ENCODE measurements at regions not wholly inside any gene's neighbourhood (a gene's known extent, or its start where the extent isn't known, plus 50 kb on each side); places are given as distances from the start of the nearest gene placed in this dataset.
A peak's percentile ranks its signal among the peaks of the same experiment; 100 is the strongest.

DNA sequence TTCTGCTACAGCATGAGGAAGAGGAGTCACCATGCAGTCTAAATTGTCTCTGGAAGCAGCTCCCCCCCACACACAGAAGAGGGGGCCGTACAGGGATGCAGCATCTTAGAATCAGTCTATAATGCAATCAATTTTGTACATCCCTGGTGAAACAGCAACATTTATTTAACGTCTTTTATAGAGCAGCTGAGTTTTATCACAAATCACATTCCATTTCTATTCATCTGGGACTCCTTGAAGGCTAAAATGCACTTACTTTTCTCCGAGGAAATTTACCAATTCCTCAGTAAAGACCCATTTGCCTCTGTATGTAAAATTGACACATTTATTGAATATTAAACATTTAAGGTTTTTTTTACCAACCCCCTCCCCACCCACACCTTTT is 193.9 kb downstream of the PHETA1 start:
- no peak for ATAC-seq
- DNase-seq = no peak

- ATAC-seq = peak; percentile 28
- DNase-seq = no peak
Measured at GRCh38 chr12:111174251-111174960, 194.5 kb downstream of the PHETA1 start.

GRCh38 chr12:111173836-111174235 is 195.1 kb downstream of the PHETA1 start:
- ATAC-seq (no peak), DNase-seq (no peak)

- ATAC-seq (no peak), DNase-seq (no peak)
Measured at GRCh38 chr12:111173391-111173790, 195.5 kb downstream of the PHETA1 start.

DNA sequence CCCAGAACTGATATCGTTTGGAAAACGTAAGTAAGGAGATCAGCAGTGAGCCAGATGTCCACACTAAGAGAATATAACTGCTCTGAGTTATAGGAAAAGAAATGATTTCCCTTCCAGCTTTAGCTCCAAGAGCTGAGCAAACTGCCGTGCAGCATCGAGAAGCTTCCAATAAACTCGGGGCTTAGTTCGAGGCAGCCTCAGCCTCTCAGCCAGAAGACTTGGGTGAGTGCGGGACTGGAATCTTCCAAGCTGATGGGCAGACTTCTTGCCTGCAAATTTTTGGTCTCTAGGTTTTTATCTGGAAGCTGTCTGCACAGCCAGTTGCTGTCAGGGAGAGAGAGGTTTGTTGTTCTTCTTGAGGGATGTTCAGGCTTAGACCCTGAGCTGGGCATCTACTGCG is 196.1 kb downstream of the PHETA1 start:
- DNase-seq (no peak), ATAC-seq (no peak)

DNA sequence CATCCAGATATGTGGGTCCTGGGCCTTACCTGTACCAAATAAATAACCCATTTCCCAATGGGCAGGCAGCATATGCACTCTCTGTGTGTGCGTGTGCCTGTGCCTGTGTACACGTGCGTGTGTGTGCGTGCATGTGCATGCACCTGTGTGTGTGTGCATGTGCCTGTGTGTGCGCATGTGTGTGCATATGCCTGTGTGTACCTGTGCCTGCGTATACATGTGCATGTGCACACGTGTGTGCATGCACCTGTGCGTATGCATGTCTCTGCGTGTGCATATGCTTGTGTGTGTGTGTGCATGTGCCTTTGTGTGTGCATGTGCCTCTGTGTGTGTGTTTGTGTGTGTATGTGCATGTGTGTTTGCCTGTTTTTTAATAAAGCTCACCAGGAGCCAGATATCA is 197.1 kb downstream of the PHETA1 start:
- no peak for DNase-seq
- ATAC-seq = no peak

DNA sequence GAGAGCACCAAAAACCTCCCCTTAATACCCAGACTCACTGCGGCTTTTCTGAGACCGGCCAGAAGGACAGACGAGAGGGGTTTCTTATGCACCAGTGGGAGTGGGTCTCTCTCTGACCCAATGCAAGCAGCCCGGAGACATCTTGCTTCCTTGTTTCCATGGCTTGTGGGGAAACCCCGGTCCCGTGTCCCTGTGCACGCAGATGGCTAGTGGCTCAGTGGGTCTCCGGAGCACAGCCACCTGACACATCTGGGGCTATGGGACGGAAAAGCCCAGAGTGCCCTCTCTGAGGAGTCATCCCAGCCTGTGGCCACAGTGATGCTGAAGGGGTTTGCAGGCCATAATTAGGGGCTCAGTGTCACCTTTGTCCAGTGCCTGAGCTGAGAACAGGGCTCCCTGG is 197.6 kb downstream of the PHETA1 start:
- no peak for ATAC-seq
- no peak for DNase-seq

DNA sequence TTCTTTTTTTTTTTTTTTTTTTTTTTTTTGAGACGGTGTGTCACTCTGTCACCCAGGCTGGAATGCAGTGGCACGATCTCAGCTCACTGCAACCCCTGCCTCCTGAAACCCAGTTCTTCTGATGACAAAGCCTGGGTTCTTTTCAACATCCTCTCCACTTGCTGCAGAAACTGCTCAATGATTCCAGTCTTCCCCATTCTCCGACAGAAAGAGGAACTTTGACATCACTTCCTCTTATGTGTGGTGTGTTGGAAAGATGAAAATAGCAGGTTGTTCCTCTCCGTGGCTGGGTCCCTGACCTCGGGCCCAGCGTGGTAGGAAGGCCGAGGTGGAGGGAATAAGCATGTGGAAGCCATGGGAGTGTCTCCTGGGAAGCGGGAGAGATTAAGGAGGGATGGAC is 198.4 kb downstream of the PHETA1 start:
- ATAC-seq = no peak

GRCh38 chr12:111169456-111169855 is 199.4 kb downstream of the PHETA1 start:
- no peak for DNase-seq
- ATAC-seq = no peak

More for the DNA sequence above, 198.4 kb downstream of the PHETA1 start:
- DNase-seq = no peak

DNA sequence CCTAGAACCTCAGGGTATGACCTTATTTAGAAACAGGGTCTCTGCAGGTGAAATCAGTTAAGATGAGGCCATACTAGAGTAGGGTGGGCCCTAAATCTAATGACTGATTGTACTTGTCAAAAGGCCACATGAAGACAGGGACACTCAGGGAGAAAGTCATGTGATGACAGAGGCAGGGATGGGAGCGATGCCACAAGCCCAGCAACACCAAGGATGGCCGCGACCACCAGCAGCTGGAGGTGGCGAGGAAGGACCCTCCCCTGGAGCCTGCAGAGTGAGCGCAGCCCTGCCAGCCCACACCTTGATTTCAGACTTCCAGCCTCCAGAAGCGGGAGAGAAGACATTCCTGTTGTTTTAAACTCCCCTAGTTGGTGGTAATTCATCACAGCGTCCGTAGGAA is 199.9 kb downstream of the PHETA1 start:
- ATAC-seq (no peak), DNase-seq (no peak)

DNA sequence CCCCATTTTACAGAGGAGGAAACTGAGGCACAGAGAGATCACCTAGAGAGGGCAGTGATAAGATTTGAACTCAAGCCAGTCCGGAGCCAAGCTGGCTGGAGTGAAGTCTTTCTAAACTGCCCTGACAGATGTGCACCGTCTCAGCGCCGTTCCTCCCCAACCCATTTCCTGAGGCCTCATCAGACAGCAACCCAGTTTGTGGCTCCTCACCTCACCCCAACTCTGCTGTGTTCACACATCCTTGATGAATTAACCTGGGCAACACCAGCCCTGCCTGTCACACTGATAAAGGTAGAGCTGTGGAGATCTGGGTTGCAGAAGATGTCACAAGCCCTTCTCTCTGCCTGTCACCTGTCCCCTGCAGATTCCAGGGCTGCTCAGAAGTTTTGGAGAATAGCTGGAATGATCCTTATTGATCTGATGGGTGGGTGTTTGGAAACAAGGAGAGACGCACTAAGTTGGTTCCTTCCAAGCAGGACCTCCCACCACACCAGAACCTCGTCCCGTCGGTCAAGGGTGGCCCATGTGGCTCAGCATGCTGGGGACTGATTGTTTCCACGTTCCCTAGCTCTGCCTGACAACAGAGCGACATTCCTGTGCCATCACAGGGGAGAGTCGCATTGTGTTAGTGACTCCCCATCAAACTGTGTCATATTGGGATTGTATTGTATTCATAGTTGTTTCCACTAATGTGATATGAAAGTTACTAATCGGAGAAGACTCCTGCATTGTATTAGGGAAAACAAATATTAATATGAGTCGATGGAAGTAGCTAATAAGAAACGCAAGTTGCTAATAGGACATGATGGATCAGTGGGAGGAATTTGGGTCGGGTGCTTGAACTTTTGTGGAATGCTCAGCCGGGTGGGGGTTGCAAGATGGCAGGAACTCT is 200.6 kb downstream of the PHETA1 start:
- DNase-seq (no peak), ATAC-seq (no peak)

- DNase-seq (no peak), ATAC-seq (no peak)
Measured at GRCh38 chr12:111166779-111167540, 201.9 kb downstream of the PHETA1 start.

DNA sequence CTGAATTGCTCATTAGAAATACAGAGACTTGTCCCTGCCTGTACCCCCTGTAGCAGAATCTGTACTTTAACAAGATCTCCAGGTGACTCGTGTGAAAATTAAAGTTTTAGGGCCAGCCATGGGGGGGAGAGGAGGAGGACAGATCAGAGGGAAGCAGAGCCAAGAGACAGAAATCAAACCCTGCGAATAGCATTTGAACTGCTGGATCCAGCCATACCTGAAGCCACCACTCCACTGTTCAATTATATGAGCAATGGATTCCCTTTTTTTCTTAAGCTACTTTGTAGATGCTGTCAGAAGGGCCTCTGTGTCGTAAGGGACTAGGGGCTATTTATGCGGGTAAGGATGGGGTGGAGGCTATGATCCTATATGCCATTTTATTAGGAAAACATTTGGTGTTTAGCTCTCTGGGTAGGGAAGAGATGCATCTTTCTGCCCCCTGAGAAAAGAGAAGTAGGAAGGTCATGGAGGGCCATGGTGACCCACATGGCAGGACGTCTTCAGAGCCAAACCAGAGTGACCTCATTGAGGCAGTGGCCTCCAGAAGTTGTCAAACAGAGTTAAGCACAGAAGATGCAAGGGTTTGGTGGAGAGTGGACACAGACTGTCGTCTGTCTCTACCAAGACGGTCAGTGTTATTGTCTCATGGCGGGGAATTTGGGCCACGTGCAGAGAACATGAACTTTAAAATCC is 203.9 kb downstream of the PHETA1 start:
- ATAC-seq = no peak
- DNase-seq = no peak

DNA sequence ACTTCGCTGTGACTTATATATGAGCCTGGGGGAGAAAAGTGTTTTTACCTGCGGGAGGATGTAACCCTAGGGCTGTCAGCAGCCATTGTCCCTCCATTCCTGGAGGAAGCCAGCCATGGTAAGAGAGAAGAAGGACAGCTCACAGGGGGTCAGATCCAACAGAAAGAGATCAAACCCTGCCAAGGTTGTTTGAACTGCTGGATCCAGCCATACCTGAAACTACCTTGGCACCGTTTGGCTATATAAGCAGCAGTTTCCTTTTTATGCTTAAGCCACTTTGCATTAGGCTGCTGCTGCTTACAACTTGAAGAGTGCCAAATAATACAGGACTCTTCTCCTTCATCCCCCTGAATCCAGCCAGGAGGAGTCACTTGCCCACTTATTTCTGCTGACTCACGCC is 205.5 kb downstream of the PHETA1 start:
- DNase-seq = no peak
- ATAC-seq = no peak

GRCh38 chr12:111161898-111162297 is 207.0 kb downstream of the PHETA1 start:
- DNase-seq = no peak
- no peak for ATAC-seq

GRCh38 chr12:111160350-111161241 is 208.3 kb downstream of the PHETA1 start:
- no peak for DNase-seq
- ATAC-seq = no peak

DNA sequence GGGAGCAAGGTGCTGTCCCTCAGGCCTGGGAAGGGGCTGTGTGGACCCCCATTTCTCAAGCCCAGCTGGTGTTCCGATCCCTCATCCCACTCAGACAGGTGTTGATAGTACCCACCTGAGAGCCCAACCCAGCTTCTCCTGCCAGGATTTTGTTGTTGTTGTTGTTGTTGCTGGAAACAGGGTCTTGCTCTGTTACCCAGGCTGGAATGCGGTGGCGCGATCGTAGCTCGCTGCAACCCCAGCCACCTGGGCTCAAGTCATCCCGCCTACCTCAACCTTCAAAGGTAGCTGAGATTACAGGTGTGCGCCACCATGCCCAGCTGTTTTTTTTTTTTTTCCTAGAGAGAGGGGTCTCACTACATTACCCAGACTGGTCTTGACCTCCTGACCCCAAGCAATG is 209.9 kb downstream of the PHETA1 start:
- no peak for DNase-seq
- ATAC-seq = no peak

DNA sequence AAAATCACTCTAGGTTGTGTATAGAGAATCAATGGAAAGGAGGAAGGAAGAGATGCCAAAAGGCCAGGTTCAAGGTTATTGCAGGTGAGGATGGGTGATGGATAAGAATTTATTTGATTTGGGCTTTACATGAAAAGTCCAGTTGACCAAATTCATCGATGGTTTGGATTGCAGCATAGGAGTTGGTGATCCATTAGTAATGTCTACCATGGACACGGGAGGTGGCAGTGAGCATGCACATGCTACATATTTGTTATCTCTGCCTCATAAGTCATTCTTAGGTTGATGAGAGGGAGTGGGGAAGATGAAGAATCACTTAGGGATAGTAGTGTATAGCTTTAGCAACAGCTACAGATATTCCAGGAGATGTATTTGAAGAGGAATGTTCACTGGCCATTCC is 211.4 kb downstream of the PHETA1 start:
- DNase-seq = no peak
- no peak for ATAC-seq

DNA sequence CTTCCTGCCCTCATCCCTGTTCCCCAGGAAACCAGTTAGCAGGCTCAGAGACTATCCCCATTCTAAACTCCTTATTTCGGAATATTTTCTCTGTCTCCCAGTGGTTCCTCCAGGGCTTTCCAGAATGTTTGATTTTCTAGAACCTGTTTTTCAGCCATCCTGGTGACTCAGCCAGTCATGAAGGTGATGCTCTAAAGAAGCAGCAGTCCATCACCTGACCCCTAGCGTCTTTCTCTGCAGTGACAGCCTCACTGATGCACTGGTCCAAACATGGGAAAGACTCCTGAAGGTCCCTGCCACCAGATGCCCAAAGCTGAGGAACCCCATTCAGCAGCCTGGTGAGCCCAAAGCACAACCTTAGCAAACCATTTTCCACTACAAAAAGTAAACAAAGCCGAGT is 212.6 kb downstream of the PHETA1 start:
- ATAC-seq = no peak

DNA sequence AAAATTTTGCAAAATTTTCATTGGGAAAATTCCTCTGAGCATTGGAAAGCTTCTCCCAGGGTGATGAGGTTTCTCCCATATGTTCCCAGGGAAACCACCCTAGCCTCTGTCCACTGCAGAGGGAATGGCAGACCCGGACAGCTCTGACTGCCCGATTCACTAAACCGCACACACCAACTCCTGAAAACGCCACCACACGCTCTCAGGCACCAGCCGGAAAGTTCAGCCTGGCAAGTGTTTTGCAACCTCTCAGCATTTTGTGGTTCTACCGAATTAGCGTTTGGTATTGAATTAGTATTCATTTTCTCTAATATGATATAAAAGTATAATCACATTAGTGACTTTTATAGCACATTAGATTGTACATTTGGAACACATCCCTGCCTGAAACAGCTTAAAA is 213.4 kb downstream of the PHETA1 start:
- ATAC-seq = no peak

More for the DNA sequence above, 212.6 kb downstream of the PHETA1 start:
- DNase-seq = no peak

DNA sequence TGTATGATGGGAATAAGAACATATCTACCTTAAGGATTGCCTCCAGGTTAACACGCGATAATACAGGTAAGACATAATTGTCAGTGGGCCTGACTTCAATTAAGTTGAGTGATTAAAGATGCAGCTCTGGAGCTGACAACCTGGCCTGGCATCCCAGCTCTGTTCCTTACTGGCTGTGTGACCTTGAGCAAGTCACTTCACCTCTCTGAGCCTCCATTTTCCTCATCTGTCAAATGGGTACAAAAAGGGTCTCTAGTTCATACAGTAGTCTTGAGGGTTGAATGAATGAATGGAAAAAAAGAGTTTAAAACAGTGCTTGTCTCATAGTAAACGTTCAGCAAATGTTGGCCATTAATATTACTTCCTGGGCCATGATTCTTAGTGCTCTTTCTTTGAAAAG is 213.9 kb downstream of the PHETA1 start:
- DNase-seq (no peak), ATAC-seq (no peak)

More for the DNA sequence above, 213.4 kb downstream of the PHETA1 start:
- DNase-seq = no peak
